HG03469 (cell line): ENCODE measurements at regions not wholly inside any gene's neighbourhood (a gene's known extent, or its start where the extent isn't known, plus 50 kb on each side); places are given as distances from the start of the nearest gene placed in this dataset.

Experiments
- ATAC-seq: cut with Tn5 transposase; IDR thresholded peaks from one replicate; pipeline ENCODE4 v1.9.1; 2021; ENCODE audit warnings: mild to moderate bottlenecking, moderate library complexity, moderate number of reproducible peaks; ENCODE audit not compliant: unreplicated experiment

- no peak for ATAC-seq
Measured at GRCh38 chr18:60753753-60754152, 381.2 kb upstream of the MC4R start.

- no peak for ATAC-seq
Measured at GRCh38 chr18:60754413-60755009, 381.9 kb upstream of the MC4R start.

- no peak for ATAC-seq
Measured at GRCh38 chr18:60755134-60755533, 382.6 kb upstream of the MC4R start.

DNA sequence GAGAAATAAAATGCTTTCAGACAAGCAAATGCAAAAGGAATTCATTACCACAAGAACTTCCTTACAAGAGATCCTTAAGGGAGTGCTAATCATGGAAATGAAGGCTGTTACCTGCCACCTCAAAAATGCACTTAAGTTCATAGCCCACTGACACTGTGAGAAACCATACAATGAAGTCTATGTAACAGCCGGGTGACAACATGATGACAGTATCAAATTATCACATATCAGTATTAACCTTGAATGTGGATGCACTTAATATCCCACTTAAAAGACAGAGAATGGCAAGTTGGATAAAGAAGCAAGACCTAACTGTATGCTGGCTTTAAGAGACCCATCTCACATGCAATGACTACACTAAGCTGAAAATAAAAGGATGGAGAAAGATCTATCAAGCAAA, 403.4 kb upstream of the MC4R start:
- ATAC-seq, result no peak

- no peak for ATAC-seq
Measured at GRCh38 chr18:60784161-60784560, 411.6 kb upstream of the MC4R start.

DNA sequence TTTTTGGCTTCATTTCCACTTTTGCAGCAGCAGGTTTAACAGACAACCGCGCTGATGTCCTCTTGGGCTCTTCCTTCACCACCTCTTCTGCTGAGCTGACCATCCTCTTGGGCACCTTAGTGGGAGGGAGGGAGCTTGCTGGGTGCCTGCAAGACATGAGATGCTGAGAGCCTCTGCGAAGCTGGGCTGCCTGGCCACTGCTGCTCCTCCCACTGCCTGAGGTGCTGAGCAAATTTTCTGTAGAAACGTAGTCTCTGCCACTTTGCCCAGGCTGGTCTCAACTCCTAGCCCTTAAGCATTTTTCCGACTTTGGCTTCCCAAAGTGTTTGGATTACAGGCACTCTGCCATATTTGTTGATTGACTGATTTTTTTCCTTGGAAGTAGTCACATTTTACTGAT, 422.2 kb upstream of the MC4R start:
- ATAC-seq, result no peak

- ATAC-seq, result no peak
Measured at GRCh38 chr18:60804415-60804814, 431.8 kb upstream of the MC4R start.

GRCh38 chr18:60809937-60810336, 437.4 kb upstream of the MC4R start:
- ATAC-seq, result no peak

DNA sequence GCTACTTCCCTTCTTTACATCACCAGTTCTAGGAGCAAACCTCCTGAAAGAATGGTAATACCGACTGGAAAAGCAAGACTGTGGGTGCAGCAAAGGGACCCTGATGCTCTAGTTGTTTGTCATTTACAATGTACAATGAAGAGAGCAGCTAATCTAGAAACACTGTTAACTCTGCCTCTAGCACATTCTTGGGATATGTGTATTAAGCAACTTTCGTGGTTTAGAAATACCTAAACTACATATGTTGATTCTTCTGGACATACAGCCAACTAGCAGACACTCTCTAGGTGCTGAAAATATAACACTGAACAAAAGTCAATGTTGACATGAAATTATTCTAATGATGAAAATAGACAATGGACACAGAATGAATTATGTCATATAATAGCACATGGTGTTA, 440.3 kb upstream of the MC4R start:
- no peak for ATAC-seq

DNA sequence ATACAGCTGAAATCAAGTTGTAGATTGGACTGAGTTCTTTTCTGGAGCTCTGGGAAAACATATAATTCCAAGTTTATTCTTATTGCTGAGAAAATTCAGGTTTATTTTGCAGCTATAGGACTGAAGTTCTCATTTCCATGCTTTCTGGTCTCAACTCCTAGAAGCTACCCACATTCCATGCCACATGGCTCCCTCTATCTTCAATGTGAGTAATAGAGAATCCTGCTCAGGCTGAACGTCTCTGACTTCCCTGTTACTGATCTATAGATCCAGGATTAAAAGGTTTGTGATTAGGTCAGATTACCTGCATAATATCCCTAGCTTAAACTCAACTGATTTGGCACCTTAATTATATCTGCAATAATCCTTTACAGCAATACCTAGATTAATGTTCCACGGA, 453.8 kb upstream of the MC4R start:
- no peak for ATAC-seq

DNA sequence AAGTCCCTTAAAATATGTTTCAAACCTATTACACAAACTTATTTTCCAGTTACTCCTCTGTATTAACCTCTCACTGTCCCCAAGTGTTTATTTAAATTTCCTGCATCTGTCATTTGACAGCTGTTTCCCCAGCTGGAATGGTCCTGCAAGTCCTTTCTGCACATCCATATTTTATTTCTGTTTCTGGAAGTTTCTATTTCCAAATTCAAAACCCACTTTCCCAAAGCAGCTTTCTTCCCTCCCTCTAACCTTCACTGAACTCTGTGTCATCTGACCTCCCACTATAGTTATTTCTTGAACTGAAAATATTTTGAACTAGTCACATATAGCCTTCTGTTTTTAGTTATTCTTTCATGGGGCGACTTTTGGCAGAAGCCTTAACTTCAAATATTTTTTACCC, 459.4 kb upstream of the MC4R start:
- no peak for ATAC-seq

- ATAC-seq, result no peak
Measured at GRCh38 chr18:60838677-60839076, 466.1 kb upstream of the MC4R start.

GRCh38 chr18:60846396-60846795, 473.8 kb upstream of the MC4R start:
- no peak for ATAC-seq

- no peak for ATAC-seq
Measured at GRCh38 chr18:60847517-60847916, 474.9 kb upstream of the MC4R start.

DNA sequence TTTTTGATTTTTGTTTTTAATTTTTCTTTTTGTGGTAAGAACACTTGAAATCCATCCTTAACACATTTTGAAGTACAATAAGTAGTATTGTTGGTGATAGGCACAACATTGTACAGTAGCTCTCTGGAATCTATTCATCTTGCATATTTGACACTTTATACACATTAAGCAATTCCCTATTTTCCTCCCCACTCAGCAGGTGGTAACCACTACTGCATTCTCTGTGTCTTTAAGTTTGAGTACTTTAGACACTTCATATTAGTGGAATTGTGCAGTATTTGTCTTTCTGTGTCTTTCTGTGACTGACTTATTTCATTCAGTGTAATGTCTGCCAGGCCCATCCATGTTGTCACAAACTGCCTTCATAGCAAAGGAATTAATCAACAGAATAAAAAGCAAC, 471.7 kb upstream of the CDH20 start:
- no peak for ATAC-seq

GRCh38 chr18:60862988-60863387, 470.2 kb upstream of the CDH20 start:
- ATAC-seq, result no peak

DNA sequence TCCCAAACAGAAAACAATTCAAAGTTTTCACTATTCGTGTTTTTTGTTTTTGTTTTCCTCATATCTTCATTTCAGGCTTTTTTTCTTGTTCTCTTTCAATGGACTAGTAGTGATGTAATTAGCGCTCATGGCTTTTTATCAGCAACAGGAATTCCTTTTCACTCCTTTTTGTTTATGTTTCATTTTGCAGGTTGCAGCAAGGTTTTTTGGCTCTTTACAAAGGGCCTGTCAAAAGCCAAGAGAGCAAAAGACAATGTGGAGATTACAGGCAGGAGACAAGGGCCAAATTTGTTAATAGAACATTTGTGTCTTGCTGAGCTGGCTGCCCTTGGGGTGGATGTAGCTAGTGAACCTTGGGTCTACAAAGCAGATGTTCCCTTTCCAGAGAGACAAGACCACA, 467.4 kb upstream of the CDH20 start:
- no peak for ATAC-seq

- no peak for ATAC-seq
Measured at GRCh38 chr18:60870261-60871153, 462.7 kb upstream of the CDH20 start.

- ATAC-seq, result no peak
Measured at GRCh38 chr18:60872434-60872833, 460.8 kb upstream of the CDH20 start.

DNA sequence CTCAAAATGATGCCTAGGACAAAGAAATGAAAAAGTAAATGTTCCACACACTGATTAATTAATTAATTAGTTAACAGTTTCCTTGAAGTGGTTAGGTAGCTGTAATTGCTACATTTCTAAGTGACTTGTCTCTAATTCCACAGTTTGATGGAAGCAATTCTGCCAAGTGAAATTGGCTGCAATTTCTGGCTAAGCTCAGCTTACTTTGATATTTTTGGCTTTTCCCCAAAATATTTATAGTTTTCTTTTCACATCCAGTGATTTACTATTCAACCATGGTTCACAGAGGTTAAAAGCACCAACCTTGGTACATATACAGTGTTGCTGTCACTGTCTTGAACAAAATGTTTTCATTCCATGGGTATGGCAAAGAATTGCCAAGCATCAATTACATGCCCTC, 459.5 kb upstream of the CDH20 start:
- no peak for ATAC-seq

GRCh38 chr18:60875957-60876507, 457.2 kb upstream of the CDH20 start:
- ATAC-seq, result no peak

DNA sequence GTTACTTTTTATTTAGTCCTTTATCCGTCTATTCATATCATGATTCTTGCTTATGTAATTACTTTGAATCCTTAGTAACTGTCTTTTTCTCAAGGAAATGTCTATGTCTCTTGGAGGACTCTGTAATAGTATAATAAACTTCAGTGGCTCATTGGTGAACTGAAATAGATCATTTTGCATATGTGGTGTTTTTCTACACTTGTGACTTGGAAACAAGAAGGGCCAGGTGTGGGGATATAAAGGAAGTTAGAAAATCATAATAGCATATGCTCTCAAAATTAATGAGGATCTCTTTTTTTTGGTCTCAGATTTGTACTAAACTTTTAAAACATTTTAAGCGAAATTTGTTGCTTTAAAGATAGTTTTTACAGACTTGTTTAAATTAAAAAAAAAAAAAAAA, 453.0 kb upstream of the CDH20 start:
- no peak for ATAC-seq
